ENCODE measurements at regions not wholly inside any gene's neighbourhood (a gene's known extent, or its start where the extent isn't known, plus 50 kb on each side); places are given as distances from the start of the nearest gene placed in this dataset.

DNA sequence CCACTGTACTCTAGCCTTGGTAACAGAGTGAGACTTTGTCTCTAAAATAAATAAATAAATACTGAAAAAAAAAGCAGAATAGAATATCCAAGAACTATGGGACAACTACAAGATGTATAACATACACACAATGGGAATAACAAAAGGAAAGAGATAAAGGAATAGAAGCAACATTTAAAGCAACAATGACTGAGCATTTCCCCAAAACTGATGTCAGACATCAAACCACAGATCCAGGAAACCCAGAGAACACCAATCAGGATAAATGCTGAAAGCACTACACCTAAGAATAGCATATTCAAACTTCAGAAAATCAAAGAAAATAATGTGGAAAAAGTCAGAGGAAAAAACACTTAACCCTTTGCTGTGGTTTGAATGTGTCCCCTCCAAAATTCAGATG is 436.4 kb downstream of the ACTL7B start:
- no peak for TF ChIP-seq POLR2AphosphoS5 (IDR thresholded peaks at IDR 0.05)
- TF ChIP-seq POLR2A (IDR thresholded peaks at IDR 0.05), result no peak
